GM12878 (cell line): ENCODE measurements at regions not wholly inside any gene's neighbourhood (a gene's known extent, or its start where the extent isn't known, plus 50 kb on each side); places are given as distances from the start of the nearest gene placed in this dataset.

Source experiments
- ATAC-seq: fragments of 200-7000 bp; cut with Tn5 transposase; 3 replicates; pipeline ENCODE4 v1.9.1; 2020; ENCODE audit warnings: mild to moderate bottlenecking, moderate library complexity
- BruUV-seq: library from RNA; stranded (reverse); fragments of 400-500 nt; replicated peaks from 2 replicates; lab custom pipeline; 2021; lab: Mats Ljungman, UMichigan
- CTCF ChIA-PET: fragments of 300-600 bp; sonication (Branson Sonifier 250); formaldehyde crosslinking; extraction: SDS; loops from one replicate; lab custom pipeline; 2021; ENCODE audit warnings: inconsistent platforms; lab: Yijun Ruan, JAX
- POLR2A ChIA-PET: fragments of 350-600 bp; formaldehyde crosslinking; extraction: SDS; loops from one replicate; lab custom pipeline; 2021; ENCODE audit warnings: inconsistent platforms; lab: Charles Lee
- RAD21 ChIA-PET: fragments of 300-600 bp; sonication (Branson Sonifier 250); formaldehyde crosslinking; loops from one replicate; lab custom pipeline; 2023; ENCODE audit warnings: antibody characterized with exemption; ENCODE audit not compliant: unreplicated experiment; lab: Charles Lee
- SMC1A ChIA-PET: fragments of 300-600 bp; sonication (Branson Sonifier 250); formaldehyde crosslinking; loops from one replicate; lab custom pipeline; 2023; ENCODE audit not compliant: unreplicated experiment, uncharacterized antibody; lab: Charles Lee
- DNase-seq: peaks from one replicate; pipeline ENCODE4 v3.0.0-alpha.2; 2011; ENCODE audit warnings: low read depth, low spot score
- FAIRE-seq: peaks from 3 replicates; lab custom pipeline; 2011; peaks lifted over from hg19 to GRCh38; lab: Jason Lieb, UNC
- H2AFZ ChIP-seq: 2 replicates; pipeline ENCODE4 v1.6.0; 2011; ENCODE audit warnings: low read depth, low read length, control low read depth; ENCODE audit not compliant: control insufficient read depth
- H3K27ac ChIP-seq: 2 replicates; pipeline ENCODE4 v1.5.1; 2011; ENCODE audit warnings: control low read depth; ENCODE audit not compliant: control insufficient read depth, insufficient read depth
- H3K27me3 ChIP-seq, 2 experiments: replicated peaks in 1 of 2; 2 replicates each; pipeline versions ENCODE4 v1.6.0 to v1.6.1; 2011; ENCODE audit warnings: low read length in 1 of 2; ENCODE audit not compliant: control insufficient read depth in 2 of 2, insufficient read depth in 2 of 2
- H3K36me3 ChIP-seq, 2 experiments: 2 replicates each; pipeline ENCODE4 v1.5.1; 2011; ENCODE audit warnings: low read length in 1 of 2; ENCODE audit not compliant: control insufficient read depth in 2 of 2, insufficient read depth in 2 of 2
- H3K4me1 ChIP-seq: 2 replicates; pipeline ENCODE4 v1.6.1; 2011; ENCODE audit warnings: mild to moderate bottlenecking, low read length, moderate library complexity, mixed read lengths; ENCODE audit not compliant: control insufficient read depth, insufficient read depth
- H3K4me2 ChIP-seq: 2 replicates; pipeline ENCODE4 v1.6.0; 2011; ENCODE audit warnings: control low read depth; ENCODE audit not compliant: control insufficient read depth, insufficient read depth
- H3K4me3 ChIP-seq: fragments of 200-600 bp; sonication (generic); 2 replicates; pipeline ENCODE4 v1.5.1; 2016
- H3K79me2 ChIP-seq: 2 replicates; pipeline ENCODE4 v1.6.0; 2011; ENCODE audit warnings: low read length; ENCODE audit not compliant: control insufficient read depth, insufficient read depth
- H3K9ac ChIP-seq: 2 replicates; pipeline ENCODE4 v1.8.0; 2011; ENCODE audit warnings: low read length, control low read depth, mixed read lengths; ENCODE audit not compliant: control insufficient read depth, insufficient read depth
- H3K9me3 ChIP-seq: replicated peaks from 3 replicates; pipeline ENCODE4 v1.5.1; 2011; ENCODE audit warnings: mild to moderate bottlenecking, low read length; ENCODE audit not compliant: control insufficient read depth, insufficient read depth
- H4K20me1 ChIP-seq: 2 replicates; pipeline ENCODE4 v1.6.0; 2011; ENCODE audit not compliant: control insufficient read depth, insufficient read depth
- ATF7 ChIP-seq: fragments of 450-650 bp; IDR thresholded peaks from 2 replicates; pipeline ENCODE4 v1.6.1; 2016; ENCODE audit warnings: low read depth, mild to moderate bottlenecking
- E2F4 ChIP-seq: IDR thresholded peaks from 2 replicates; pipeline ENCODE4 v1.6.1; 2012; ENCODE audit warnings: low read depth, low read length, improper control_type of control experiment
- EP300 ChIP-seq, 2 experiments: fragments of 150-350 bp in 1 of 2; IDR thresholded peaks; 2 replicates each; pipeline ENCODE4 v1.6.1; 2011 to 2012; ENCODE audit warnings: low read depth in 2 of 2, low read length in 2 of 2, borderline replicate concordance in 1 of 2, improper control_type of control experiment in 1 of 2, inconsistent platforms in 1 of 2; ENCODE audit not compliant: control insufficient read depth in 1 of 2
- MYC ChIP-seq: IDR thresholded peaks from 2 replicates; pipeline ENCODE4 v1.6.1; 2011; ENCODE audit warnings: mild to moderate bottlenecking, low read length, moderate library complexity, inconsistent platforms; ENCODE audit not compliant: insufficient read depth, insufficient replicate concordance, insufficient read length, severe bottlenecking
- NR2C1 ChIP-seq: fragments of 450-650 bp; IDR thresholded peaks from 2 replicates; pipeline ENCODE4 v1.6.1; 2017; ENCODE audit warnings: antibody characterized with exemption, mild to moderate bottlenecking, moderate library complexity
- NR2C2 ChIP-seq: IDR thresholded peaks from 2 replicates; pipeline ENCODE4 v1.6.1; 2011; ENCODE audit warnings: borderline replicate concordance, low read depth; ENCODE audit not compliant: control insufficient read depth, insufficient read length
- PAX8 ChIP-seq: fragments of 450-650 bp; IDR thresholded peaks from 2 replicates; pipeline ENCODE4 v1.6.1; 2017; ENCODE audit warnings: mild to moderate bottlenecking, moderate library complexity
- PML ChIP-seq: IDR thresholded peaks from 2 replicates; pipeline ENCODE4 v1.6.1; 2012; ENCODE audit warnings: low read length, inconsistent platforms
- POLR2AphosphoS2 ChIP-seq: IDR thresholded peaks from 2 replicates; pipeline ENCODE4 v1.6.1; 2011; ENCODE audit warnings: low read depth, mild to moderate bottlenecking, low read length, improper control_type of control experiment, moderate library complexity
- REST ChIP-seq: IDR thresholded peaks from 2 replicates; pipeline ENCODE4 v1.6.1; 2012; ENCODE audit warnings: mild to moderate bottlenecking, low read depth, low read length
- SMARCA5 ChIP-seq: fragments of 450-650 bp; IDR thresholded peaks from 2 replicates; pipeline ENCODE4 v1.6.1; 2017; ENCODE audit warnings: mild to moderate bottlenecking
- STAT3 ChIP-seq: IDR thresholded peaks from 2 replicates; pipeline ENCODE4 v1.6.1; 2011; ENCODE audit warnings: low read depth, low read length, improper control_type of control experiment
- TAF1 ChIP-seq: IDR thresholded peaks from 2 replicates; pipeline ENCODE4 v1.6.1; 2011; ENCODE audit warnings: mild to moderate bottlenecking, low read depth, low read length, borderline replicate concordance
- USF2 ChIP-seq: IDR thresholded peaks from 2 replicates; pipeline ENCODE4 v1.6.1; 2011; ENCODE audit warnings: low read depth, low read length, improper control_type of control experiment, borderline replicate concordance
- ZNF622 ChIP-seq: fragments of 450-650 bp; IDR thresholded peaks from 2 replicates; pipeline ENCODE4 v1.6.1; 2017; ENCODE audit warnings: mild to moderate bottlenecking, inconsistent platforms
- ZZZ3 ChIP-seq: IDR thresholded peaks from 2 replicates; pipeline ENCODE4 v1.6.1; 2011; ENCODE audit warnings: low read depth; ENCODE audit not compliant: control insufficient read depth, insufficient read length
- WGBS: methylation state at CpG from one replicate; pipeline ENCODE4 v1.1.6; 2016; ENCODE audit warnings: low lambda C conversion rate; ENCODE audit not compliant: insufficient replicate concordance, insufficient coverage; ENCODE audit errors: missing lambda C conversion rate; 5-methylcytosine and 5-hydroxymethylcytosine counted together
- in situ Hi-C: fragments of 300-500 bp; cut with MboI; formaldehyde crosslinking; loops from 9 replicates; pipeline ENCODE4 v1.14.3; 2018; ENCODE audit warnings: mixed read lengths
- intact Hi-C: fragments of 100-400 bp; cut with micrococcal nuclease; formaldehyde crosslinking; loops from one replicate; pipeline ENCODE4 v1.14.2; 2022; ENCODE audit not compliant: unreplicated experiment

- H3K9me3 ChIP-seq = no peaks in the 10 kb centered on the region
- no peaks in the 10 kb centered on the region for H3K36me3 ChIP-seq
- FAIRE-seq (no peak), DNase-seq (no peak), ATAC-seq (no peak)
- H3K79me2 ChIP-seq = no peaks in the 10 kb centered on the region
- 11% methylated on average over 4 of the region's 4 CpGs for WGBS
- no peaks in the 10 kb centered on the region for H4K20me1 ChIP-seq
- no peak overlapping the region for H3K9ac ChIP-seq
- H3K4me2 ChIP-seq = no peak overlapping the region
- no TSS peak for BruUV-seq
- intact Hi-C loops = no loop called here
- ChIA-PET SMC1A (no interaction called here), CTCF (interaction anchor here (1.1 kb wide), 1 partner anchor 13 kb away, joined by 3 read pairs; no protein-coding TSS in a partner anchor), RAD21 (no interaction called here), POLR2A (no interaction called here)
- H3K27ac ChIP-seq = no peak overlapping the region
- H3K4me3 ChIP-seq = no peak overlapping the region
- TF ChIP-seq SMARCA5 = no peak
- no peak for TF ChIP-seq NR2C2
- no peak for TF ChIP-seq EP300 (IDR thresholded peaks at IDR 0.05; ENCODE audit: borderline replicate concordance in 1 of 2, control insufficient read depth in 1 of 2, low read depth in 2 of 2, low read length in 2 of 2)
- no peak for TF ChIP-seq ZNF622
- no peak for TF ChIP-seq STAT3
- TF ChIP-seq POLR2AphosphoS2 = no peak
- no peak for TF ChIP-seq NR2C1
- TF ChIP-seq PML = no peak
- no peak for TF ChIP-seq PAX8
- TF ChIP-seq REST = no peak
- TF ChIP-seq USF2 = no peak
- no peak for TF ChIP-seq TAF1
- TF ChIP-seq MYC = no peak
- TF ChIP-seq ATF7 = no peak
- no peak for TF ChIP-seq ZZZ3
- no peak for TF ChIP-seq E2F4
- no peaks in the 10 kb centered on the region; a peak in 1 of 4 replicates for H3K27me3 ChIP-seq
- in situ Hi-C loops = no loop called here
- no peak overlapping the region for H2AFZ ChIP-seq
- no peaks in the 10 kb centered on the region for H3K4me1 ChIP-seq
Observed at GRCh38 chr15:62510791-62511190, 345.7 kb upstream of the C2CD4B start.
